Epithelial cell of esophagus (primary cell): ENCODE measurements at regions not wholly inside any gene's neighbourhood (a gene's known extent, or its start where the extent isn't known, plus 50 kb on each side); places are given as distances from the start of the nearest gene placed in this dataset.
"Not testable (repeated sequence)": the region's sequence is repeated elsewhere in the genome, so short reads cannot be mapped to it uniquely, and the experiment has no call there.

Experiments used
- DNase-seq: peaks from one replicate; pipeline ENCODE4 v3.0.0; 2010; ENCODE audit warnings: low read depth
- H3K4me3 ChIP-seq: 2 replicates; pipeline ENCODE4 v1.5.1; 2011; ENCODE audit warnings: mild to moderate bottlenecking, low read length, control low read depth
- TF ChIP-seq, protein P1 (sequence below): IDR thresholded peaks from 2 replicates; pipeline ENCODE4 v1.5.1; 2011; ENCODE audit warnings: low read depth, mild to moderate bottlenecking, low read length, control low read depth, inconsistent platforms; ENCODE audit not compliant: insufficient read depth; ENCODE audit errors: missing control alignments

DNA sequence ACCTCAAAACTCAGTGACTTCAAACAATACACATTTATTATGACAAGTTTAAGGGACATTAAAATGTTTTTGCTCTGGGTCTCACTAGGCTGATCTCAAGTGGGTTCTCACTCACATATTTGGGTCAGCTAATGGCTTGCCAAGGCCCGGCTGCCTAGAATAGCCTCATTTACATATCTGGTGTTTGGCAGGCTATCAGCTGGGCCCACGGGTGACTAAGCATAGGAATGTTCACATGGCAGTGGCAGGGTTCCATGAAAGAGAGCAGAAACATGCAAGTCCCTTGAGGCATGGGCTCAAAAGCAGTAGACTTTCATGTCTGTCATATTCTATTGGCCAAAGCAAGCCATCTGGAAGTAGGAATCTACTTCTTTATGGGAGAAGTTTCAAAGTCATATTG is 492.6 kb downstream of the KCNT2 start:
- DNase-seq = peak; percentile 64
- TF ChIP-seq, protein P1, sequence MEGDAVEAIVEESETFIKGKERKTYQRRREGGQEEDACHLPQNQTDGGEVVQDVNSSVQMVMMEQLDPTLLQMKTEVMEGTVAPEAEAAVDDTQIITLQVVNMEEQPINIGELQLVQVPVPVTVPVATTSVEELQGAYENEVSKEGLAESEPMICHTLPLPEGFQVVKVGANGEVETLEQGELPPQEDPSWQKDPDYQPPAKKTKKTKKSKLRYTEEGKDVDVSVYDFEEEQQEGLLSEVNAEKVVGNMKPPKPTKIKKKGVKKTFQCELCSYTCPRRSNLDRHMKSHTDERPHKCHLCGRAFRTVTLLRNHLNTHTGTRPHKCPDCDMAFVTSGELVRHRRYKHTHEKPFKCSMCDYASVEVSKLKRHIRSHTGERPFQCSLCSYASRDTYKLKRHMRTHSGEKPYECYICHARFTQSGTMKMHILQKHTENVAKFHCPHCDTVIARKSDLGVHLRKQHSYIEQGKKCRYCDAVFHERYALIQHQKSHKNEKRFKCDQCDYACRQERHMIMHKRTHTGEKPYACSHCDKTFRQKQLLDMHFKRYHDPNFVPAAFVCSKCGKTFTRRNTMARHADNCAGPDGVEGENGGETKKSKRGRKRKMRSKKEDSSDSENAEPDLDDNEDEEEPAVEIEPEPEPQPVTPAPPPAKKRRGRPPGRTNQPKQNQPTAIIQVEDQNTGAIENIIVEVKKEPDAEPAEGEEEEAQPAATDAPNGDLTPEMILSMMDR = no peak
- no peak overlapping the region for H3K4me3 ChIP-seq

GRCh38 chr1:196114193-196114592 is 494.0 kb downstream of the KCNT2 start:
- H3K4me3 ChIP-seq = no peak overlapping the region
- peak; percentile 82 for DNase-seq
- TF ChIP-seq, protein P1 = no peak

DNA sequence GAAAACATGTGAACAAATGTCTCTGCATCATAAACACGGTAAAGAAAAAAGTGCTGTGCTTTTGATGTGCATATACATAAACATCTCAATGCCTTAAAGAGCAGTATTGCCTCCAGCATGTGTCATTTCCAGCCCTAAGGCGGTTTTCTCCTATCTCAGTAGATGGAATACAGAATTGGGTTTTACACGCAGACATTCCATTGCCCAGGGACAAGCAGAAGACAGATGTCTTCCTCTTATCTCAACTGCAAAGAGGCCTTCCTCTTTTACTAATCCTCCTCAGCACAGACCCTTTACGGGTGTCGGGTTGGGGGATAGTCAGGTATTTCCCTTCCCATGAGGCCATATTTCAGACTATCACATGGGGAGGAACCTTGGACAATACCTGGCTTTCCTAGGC is 499.2 kb downstream of the KCNT2 start:
- not testable (repeated sequence) for H3K4me3 ChIP-seq, DNase-seq

- H3K4me3 ChIP-seq = no peak overlapping the region
- peak; percentile 81 for DNase-seq
- TF ChIP-seq, protein P1 = no peak
Observed at GRCh38 chr1:196105901-196106300, 502.3 kb downstream of the KCNT2 start.

- no peak overlapping the region for H3K4me3 ChIP-seq
- TF ChIP-seq, protein P1 = no peak
- peak; percentile 58 for DNase-seq
Observed at GRCh38 chr1:196102826-196103225, 505.4 kb downstream of the KCNT2 start.

DNA sequence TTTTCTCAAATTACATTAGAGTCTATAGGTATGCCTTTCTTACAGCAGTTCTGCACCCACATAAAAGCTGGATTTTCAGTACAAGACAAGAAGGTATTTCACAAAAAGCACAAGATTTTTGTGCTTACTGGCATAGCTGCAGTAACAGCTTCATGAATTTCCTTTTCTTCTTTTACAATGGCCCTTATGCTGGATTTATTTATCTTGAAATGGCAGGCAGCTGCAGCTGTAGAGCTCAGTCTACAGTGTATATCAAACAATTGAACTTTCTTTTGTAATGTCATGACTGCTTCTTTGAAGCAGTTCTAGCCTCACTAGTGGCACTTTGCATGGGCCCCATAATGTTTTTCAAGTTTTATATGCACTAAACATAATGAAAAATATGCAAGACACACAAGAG is 510.2 kb downstream of the KCNT2 start:
- TF ChIP-seq, protein P1 = no peak
- no peak overlapping the region for H3K4me3 ChIP-seq
- DNase-seq = no peak

DNA sequence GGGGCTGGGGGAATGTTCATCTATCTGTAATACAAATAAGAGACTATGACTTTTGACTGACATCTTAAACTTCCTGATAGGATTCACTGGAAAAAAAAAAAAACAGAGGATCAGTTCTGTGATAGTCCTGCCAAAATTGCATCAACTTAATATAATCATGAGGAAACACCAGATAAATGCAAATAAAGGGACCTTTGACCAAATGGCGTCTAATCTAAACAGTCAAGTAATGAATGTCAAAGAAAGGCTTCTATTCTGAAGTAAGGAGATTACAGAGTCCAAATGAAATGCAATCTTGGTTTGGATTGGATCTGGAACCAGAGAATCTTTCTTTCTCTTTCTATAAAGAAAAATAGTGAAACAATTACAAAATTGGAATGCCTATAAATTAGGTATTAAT is 513.4 kb downstream of the KCNT2 start:
- no peak for DNase-seq
- TF ChIP-seq, protein P1 = no peak
- H3K4me3 ChIP-seq = no peak overlapping the region
